GM21737 (cell line): ENCODE measurements at regions not wholly inside any gene's neighbourhood (a gene's known extent, or its start where the extent isn't known, plus 50 kb on each side); places are given as distances from the start of the nearest gene placed in this dataset.

Source experiments
- ATAC-seq: cut with Tn5 transposase; IDR thresholded peaks from one replicate; pipeline ENCODE4 v1.9.1; 2021; ENCODE audit warnings: mild to moderate bottlenecking, moderate library complexity; ENCODE audit not compliant: unreplicated experiment

DNA sequence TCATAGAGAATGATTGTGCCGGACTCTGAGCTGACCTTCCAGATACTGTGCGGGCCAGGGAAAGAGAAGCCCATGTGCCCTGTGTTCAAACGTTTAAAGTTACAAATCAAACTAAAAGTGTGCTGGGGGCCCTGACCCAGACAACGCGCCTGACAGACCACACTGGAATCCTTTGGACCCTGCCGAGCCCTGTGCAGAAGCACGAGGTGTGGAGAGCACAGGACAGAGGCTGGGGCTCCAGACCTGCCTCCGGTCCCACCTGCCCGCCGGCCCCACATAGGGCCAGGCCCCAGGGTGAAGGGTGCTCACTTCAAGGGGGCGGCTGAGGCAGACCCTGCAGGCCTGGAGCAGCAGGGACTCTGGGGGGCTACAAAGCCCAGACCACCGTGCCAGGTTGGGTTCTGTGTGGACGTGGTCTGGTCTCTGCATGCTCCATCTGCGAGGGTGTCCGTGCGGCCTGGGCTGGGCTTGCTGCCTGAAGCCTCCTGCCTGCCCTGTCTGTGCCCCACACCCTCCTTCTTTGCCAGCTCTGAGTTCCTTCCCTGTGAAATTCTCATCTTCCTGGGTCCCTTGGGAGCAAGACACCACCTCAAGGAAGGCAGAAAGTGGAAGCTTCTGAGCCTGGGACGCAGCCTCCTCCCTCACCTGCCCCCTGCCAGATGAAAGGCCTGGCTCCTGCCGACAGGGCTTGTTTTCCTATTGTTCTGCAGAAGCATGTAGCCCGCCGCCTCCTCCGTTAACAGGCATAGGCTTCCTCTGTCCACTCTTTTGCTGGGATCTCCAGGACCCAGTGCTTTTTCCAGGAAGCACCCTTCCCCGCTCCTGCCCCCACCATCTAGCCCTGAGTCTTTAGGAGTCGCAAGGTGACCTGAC is 186.2 kb downstream of the ERMARD start:
- no peak for ATAC-seq

DNA sequence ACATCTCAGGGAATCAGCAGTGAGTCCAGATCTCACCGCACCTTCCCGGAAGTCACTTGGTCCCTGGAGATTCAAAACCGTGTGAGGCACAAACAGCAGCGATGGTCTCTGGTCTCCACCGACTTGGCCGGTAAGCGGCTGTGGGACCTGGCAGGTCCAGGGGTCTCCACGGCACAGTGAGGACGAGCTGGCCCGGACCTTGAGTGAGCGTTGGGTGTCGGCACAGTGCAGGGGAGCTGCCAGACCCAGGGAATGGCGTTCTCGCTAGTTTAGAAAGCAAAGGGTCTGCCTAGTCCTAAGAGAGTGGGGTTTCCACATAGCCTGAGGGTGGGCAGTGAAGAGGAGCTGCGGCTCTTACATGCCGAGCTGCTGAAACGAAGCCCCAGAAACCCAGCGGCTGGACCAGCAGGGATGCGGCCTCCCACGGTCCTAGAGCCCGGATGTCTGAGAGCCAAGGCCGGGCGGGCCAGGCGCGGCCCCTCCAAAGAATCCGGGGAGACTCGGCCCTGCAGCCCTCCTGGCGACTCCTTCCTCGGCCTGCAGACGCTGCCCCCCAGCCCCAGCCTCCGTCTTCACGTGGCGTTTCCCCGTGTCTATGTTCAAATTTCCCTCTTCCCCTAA is 185.0 kb downstream of the ERMARD start:
- ATAC-seq: no peak

DNA sequence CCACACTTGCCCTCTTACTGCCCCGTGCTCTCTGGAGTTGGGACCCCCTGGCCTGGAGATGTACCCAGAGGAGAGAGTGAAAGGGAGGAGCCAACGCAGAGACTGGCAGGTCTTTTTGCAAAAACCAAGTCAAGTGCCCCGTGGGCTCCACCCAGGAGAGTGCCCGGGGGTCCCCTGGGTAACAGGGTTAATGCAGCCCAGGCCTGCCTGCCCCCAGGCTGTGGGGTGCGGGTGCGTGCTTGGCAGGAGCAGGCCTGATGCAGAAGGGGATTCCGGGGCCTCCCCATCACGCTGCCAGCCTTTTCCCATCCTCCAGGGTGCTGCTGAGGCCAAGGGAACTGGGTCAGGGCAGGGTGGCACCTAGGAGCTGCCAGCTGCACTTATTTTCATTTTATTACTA is 184.4 kb downstream of the ERMARD start:
- no peak for ATAC-seq

DNA sequence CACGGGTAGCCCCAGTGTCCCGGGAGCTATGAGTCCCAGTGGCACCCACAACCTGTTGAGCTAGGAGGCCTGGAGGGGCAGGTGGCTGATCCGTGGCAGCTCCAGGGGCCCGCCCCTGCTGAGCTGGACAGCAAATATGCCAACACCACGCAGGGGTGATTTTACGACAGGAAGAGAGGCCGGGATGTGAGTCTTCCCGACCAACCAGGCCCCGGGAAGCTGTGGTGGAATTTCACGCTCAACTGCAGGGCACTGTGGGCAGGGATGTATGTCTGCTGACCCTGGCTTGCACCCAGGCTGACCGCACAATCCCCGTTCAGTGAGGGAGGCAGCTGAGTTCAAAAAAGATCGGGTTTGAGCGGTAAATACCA is 183.9 kb downstream of the ERMARD start:
- no peak for ATAC-seq

DNA sequence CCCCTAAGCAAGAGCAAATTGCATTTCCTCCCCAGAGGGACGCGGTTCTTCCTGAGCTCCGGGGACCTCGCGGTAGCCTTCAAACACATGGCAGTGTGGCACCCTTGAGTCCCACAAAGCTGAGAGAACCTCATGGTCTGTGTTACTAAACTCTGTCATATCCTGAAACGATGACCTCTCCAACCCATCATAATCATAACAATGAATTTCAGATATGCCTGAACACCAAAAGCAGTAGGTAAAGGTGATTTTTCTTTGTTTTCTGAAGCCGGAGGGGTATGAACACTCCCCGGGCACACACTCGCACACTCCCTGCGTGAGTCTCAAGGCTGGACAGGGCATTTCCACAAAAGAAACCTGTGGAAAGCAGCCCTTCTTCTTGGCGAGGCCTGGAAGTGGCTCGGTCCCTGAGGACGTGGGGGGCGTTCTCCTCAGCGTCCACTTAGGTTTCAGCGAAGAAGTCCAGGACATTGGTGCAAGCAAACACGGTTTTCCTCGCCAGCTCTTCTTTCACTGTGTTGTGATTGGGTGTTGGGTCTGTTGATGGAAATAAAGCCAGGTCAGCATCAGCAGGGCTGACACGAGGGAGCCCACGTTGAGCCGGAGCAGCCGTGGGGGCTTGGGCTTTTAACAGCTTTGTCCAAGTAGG is 183.4 kb downstream of the ERMARD start:
- ATAC-seq: no peak

DNA sequence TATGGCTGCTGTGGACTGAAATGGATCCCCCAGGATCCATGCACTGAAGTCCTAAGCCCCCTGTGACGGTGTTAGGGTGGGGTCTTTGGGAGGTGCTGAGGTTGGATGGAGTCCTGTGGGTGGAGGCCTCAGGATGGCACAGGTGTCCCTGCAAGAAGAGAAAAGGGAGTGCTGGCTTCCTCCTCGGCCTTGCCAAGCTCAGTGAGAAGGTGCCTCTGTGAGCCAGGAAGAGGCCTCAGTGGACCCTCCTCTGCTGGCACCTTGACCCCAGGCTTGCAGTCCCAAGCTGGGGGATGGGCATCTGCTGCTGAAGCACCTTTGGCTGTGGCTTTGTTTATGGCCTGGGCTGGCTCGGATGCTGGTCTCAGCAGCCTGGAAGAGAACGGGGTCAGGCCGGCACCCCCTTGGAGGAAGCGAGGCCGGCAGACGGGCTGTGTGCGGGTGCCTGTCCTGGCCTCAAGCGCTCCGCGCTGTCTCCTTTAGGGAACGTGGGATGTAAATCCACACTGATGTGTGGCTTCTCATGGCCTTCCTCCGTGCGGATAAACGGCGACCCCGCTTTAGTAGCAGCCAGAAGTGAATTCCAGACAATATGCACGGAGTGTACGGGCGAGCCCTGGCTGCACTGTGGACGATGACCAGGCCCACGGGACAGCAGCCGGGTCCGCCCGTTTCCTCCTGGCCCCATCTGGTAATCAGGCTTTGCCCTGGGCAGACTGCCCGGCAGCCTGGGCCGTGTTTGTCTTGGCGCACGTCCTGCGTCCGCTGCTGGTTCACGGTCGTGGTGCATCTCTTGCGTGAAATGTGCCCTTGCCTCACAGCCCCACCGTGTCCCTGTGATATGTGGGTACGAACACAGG is 182.6 kb downstream of the ERMARD start:
- no peak for ATAC-seq

DNA sequence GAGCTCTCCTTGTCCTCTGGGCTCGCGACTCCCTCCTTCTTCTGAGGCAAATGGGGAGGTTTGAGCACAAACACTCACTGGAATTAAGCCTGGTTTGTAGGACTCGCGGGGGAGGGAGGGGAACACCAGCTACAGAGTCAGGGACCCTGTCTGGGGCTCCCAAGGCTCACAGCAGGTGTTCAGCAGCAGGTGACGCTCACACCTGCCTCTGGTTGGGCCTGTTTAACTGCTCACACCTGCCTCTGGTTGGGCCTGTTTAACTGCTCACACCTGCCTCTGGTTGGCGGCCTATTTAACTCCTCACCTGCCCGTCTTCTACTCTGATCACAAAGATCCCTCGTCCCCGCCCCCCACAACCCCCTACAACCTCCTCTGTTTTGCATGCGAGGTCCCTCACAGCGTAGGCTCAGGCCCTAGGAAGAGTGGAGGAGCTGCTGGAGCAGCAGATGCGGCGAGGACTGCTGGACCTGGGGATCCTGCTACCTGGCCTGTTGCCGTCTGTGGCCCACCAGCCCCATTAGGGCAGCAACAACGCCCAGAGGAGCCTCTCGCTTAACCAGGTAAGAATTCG is 181.9 kb downstream of the ERMARD start:
- no peak for ATAC-seq

DNA sequence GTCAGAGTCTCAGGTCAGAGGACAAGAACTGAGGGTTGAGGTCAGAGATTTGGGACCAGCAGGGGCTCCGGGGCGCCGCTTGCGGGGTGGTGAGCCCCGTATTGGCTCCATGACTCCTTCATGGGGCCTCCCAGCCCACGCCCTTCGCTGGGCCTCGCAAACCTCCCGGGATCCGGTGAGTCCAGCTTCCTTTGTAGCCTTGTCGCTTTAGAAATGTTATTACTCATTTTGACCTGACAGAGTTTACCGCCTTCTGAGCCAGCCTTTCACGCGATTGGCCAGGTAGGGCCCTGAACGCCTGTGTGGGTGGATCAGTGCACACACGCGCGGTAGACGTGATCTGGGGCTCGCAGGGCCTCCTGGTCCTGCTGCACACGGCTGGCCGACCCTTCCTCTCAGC is 181.1 kb downstream of the ERMARD start:
- no peak for ATAC-seq

DNA sequence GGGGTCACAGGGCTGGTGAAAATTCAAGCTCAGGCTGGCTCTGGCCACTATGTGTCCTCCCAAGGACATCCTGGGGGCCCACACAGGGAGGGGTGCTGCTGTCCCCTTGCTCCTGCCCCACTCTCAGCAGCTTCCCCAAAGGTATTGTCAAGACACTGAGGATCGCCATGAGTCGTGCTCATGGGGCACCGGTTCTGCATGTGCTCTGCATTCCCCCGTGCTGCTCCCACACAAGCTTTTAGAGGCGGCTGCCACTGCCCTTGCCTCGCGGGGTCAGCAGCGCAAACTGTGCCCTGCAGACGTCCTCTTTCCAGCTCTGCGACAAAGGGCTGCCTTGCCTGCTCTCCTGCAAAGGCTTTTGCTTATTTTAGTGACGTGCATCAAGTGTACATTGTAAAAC is 179.8 kb downstream of the ERMARD start:
- ATAC-seq: no peak

DNA sequence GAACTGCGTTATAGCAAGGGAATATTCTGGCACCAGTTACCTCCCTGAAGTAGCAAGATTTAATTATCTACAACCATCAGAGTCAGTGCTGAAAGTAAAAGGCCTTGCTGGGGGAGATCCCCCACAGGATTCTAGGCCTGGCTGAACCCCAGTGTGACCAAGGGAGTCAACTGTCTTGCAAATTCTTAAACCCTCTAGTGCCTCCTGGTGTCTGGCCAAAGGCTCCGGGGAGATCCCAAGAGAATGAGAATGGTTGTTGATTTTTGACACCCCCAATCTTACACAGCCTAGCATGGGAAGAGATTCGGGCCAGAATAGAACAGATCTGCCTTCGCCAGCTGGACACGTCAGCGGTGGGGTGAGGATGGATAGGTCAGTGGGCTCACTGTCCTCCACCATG is 179.4 kb downstream of the ERMARD start:
- no peak for ATAC-seq

DNA sequence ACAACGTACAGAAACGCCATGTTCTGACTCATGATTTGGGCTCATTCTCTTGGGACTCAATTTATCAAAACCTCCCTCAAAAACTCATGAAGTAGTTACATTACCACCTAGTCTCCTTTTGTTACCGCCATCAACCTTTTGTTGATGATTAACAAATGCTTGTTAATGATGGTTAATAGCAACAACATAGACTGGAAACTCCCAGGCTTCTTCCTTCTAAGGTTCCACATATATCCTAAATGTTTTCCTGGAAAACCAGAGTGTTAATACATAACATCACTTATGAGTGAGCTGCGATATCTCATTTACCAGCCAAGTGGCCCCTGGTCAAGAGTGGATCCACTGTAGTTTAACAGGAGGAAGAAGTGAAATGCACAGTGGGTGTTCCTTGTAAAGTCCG is 176.3 kb downstream of the ERMARD start:
- ATAC-seq: no peak

DNA sequence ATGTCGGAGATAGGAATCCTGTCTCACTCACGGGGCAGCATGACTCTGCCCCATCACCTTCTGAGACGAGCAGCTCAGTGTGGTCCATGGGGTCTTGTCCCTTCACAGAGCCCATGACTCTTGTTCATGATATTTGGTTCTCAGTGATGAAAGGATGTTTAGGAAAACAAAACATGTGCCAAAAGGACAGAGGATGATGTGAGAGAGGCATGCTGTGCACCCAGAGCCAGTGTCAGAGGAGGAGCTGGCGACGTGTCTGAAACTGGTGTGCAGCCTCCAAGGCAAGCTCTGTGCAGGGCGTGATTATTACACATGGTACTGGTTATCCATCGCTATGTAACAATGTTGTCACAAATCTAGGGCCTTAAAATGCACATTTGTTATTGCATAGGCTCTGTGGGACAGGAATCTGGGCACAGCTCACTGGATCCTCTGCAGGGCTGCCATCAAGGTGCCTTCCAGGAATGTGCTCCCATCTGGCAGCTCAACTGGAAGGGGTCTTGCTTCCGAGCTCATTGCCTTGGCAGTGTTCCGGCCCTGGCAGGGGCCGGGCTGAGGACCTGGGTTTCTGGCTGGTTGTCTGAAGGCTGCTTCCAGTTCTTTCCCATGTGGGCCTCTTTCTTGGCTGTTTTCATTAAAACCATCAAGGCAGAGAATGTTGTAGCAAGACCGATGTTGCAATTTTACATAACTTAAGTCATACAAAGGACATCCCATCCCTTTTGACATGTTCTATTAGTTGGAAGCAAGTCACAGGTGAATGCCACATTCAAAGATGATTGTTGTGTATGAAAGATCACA is 175.4 kb downstream of the ERMARD start:
- ATAC-seq: no peak

DNA sequence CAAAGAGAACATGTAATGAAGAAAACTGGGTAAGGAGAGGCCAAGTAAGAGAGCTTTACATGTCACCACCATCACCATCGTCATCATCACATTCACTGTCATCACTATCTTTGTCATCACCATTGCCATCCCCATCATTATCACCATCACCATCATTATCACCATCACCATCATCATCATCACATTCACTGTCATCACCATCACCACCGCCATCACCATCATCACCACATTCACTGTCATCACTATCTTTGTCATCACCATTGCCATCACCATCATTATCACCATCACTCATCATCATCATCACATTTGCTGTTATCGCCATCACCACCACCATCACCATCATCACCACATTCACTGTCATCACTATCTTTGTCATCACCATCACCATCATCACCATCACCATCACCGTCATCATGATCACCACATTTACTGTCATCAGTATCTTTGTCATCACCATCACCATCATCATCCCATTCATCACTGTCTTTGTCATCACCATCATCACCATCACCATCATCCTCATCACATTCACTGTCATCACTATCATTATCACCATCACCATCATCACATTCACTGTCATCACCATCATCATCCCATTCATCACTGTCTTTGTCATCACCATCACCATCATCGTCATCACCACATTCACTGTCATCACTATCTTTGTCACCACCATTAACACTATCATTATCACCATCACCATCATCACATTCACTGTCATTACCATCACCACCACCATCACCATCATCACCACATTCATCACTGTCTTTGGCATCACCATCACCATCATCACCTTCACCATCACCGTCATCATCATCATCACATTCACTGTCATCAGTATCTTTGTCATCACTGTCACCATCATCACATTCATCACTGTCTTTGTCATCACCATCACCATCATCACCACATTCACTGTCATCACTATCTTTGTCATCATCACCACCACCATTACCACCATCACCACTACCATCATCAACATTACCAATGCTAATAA is 172.3 kb downstream of the ERMARD start:
- no peak for ATAC-seq

DNA sequence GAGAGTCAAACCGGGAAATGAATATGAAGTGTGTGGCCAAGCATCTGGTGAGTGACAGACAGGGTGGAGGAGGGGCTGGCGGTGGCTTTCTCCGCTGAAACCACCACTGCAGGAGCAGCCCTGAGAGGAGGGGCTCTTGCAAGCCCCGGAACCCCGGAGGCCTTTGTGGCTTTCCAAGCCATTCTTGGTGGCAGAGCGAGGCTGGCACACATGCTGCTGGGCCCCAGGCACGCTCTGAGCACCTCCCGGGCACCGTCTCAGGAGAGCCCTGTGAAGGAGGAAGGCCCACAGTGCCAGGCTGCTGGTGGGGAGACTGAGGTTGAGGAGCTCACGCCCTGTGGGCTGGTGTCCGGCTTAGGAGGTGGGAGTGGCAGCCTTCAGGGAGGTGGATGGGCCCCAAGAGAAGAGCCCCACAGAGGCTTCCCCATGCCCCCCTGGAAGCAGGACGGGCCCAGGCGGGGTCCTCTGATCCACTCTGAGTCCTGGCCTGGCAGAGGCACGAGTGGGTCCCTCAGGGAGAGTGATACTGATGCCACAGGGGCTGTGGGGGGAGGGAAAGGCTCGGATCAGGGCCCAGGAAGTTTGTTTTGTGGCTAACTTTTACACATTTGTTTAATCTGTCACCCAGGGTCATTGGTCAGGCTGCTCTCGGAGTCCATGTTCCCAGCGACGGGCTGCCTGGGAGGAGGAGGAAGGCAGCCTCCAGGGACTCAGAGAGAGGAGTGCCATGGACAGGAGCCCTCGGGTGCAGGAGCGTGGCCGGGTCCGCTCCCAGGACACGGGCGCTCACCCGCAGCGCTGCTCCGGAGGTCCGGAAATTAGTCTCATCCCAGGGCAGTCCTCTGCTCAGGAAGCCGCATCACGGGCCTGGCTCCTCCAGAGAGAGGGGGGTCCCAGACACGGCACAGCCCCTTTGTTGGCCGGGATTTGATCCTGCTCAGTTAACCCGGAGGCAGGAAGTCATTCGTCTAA is 170.7 kb downstream of the ERMARD start:
- ATAC-seq: no peak

DNA sequence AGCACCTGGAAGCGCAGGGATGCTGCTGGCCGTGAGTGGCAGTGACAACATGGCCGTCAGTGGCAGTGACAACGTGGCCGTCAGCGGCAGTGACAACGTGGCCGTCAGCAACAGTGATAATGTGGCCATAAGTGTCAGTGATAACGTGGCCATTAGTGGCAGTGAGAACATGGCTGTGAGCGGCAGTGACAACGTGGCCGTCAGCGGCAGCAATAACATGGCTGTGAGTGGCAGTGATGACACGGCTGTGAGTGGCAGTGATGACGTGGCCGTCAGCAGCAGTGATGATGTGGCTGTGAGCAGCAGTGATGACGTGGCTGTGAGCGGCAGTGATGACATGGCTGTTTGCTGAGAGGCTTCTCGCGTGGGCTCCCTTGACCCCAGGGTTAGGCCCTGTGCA is 169.8 kb downstream of the ERMARD start:
- ATAC-seq: no peak

DNA sequence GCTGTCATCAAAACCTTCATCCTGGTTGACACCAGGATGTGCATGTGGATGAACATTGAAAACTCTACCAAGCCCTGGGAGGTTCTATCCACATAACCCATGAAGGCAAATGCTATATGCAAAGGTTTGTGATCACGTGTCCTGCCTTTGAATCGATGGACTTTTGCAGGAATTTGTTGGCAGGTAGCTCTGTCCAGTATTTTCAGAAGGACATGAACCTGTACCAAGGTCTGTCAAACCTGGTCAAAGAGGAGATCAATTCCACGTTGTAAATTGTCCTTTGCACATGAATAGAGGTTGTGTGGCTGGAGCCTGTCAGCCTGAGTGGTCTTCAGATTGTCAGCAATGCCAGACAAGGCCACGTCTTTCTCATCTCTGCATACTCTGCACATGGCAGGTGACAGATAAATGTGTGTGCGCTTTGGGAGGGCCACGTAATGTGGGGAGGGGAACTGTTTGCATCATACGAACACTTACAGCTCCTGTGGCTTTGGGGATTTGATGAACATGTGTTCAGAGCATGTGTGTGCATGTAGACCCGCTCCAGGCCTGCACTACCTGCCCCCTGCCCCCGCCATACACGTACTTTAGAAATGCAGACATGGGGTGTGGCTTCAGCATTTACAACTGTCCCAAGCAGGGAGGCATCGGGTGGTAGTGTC is 169.1 kb downstream of the ERMARD start:
- no peak for ATAC-seq

DNA sequence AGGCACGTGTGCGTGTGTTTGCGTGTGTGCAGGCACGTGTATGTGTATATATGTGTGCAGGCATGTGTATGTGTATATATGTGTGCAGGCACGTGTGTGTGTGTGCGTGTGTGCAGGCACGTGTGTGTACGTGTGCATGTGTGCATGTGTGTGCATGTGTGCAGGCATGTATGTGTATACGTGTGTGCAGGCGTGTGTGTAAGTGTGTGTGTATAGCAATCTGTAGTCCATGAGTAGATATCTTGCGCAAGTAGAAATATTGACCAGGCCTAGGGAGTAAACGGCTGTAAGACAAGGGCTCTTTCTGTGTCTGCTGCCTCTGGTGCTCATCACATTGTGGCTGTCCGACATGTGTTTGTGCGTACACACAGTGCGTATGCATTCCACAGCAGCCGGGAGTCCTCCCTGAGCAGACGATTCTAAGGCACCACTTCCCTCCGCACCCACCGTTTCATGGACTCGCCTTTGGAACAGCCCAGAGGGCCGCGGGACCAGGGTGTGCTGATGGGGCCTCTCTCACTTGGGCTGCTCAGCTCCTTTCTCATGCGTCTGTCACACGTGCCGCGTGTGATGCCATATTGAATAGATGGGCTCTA is 167.6 kb downstream of the ERMARD start:
- no peak for ATAC-seq
